GM18505 (cell line): ENCODE measurements at regions not wholly inside any gene's neighbourhood (a gene's known extent, or its start where the extent isn't known, plus 50 kb on each side); places are given as distances from the start of the nearest gene placed in this dataset.
A peak's percentile ranks its signal among the peaks of the same experiment; 100 is the strongest.

ENCODE experiments used
- ATAC-seq: cut with Tn5 transposase; IDR thresholded peaks from one replicate; pipeline ENCODE4 v1.9.1; 2021; ENCODE audit not compliant: unreplicated experiment
- POLR2A ChIP-seq: IDR thresholded peaks from 4 replicates; pipeline ENCODE4 v1.6.1; 2011; ENCODE audit warnings: borderline replicate concordance; ENCODE audit not compliant: insufficient read depth, insufficient read length; ENCODE audit errors: extremely low read depth

- TF ChIP-seq POLR2A, result no peak
- no peak for ATAC-seq
These were observed 133.5 kb upstream of the GALNT15 start for GRCh38 chr3:16040991-16041390.

- TF ChIP-seq POLR2A, result no peak
- ATAC-seq, result peak; percentile 93
These were observed 125.8 kb upstream of the GALNT15 start for GRCh38 chr3:16048435-16049318.

- ATAC-seq, result no peak
- TF ChIP-seq POLR2A, result no peak
These were observed 123.6 kb upstream of the GALNT15 start for GRCh38 chr3:16050641-16051467.

GRCh38 chr3:16051691-16052090 lies 122.8 kb upstream of the GALNT15 start:
- no peak for TF ChIP-seq POLR2A
- ATAC-seq, result no peak

GRCh38 chr3:16052964-16053363 lies 121.5 kb upstream of the GALNT15 start:
- TF ChIP-seq POLR2A, result no peak
- no peak for ATAC-seq

GRCh38 chr3:16053794-16054193 lies 120.7 kb upstream of the GALNT15 start:
- no peak for ATAC-seq
- TF ChIP-seq POLR2A, result no peak

- no peak for TF ChIP-seq POLR2A
- no peak for ATAC-seq
These were observed 118.8 kb upstream of the GALNT15 start for GRCh38 chr3:16055606-16056211.

- no peak for ATAC-seq
These were observed 118.3 kb upstream of the GALNT15 start for GRCh38 chr3:16056217-16056616.

GRCh38 chr3:16058521-16058920 lies 116.0 kb upstream of the GALNT15 start:
- ATAC-seq, result no peak
- no peak for TF ChIP-seq POLR2A

More at GRCh38 chr3:16056217-16056616, 118.3 kb upstream of the GALNT15 start:
- no peak for TF ChIP-seq POLR2A

GRCh38 chr3:16059081-16059537 lies 115.4 kb upstream of the GALNT15 start:
- ATAC-seq, result no peak
- TF ChIP-seq POLR2A, result no peak

- TF ChIP-seq POLR2A, result no peak
- no peak for ATAC-seq
These were observed 114.6 kb upstream of the GALNT15 start for GRCh38 chr3:16059711-16060357.

- ATAC-seq, result no peak
- no peak for TF ChIP-seq POLR2A
These were observed 114.1 kb upstream of the GALNT15 start for GRCh38 chr3:16060358-16060852.
